HFF-Myc (cell line): ENCODE measurements at regions not wholly inside any gene's neighbourhood (a gene's known extent, or its start where the extent isn't known, plus 50 kb on each side); places are given as distances from the start of the nearest gene placed in this dataset.

Experiments used
- DNase-seq: peaks from one replicate; pipeline ENCODE4 v3.0.0-alpha.2; 2011; ENCODE audit warnings: low read depth; ENCODE audit errors: extremely low read depth
- H3K4me3 ChIP-seq: replicated peaks from 2 replicates; pipeline ENCODE4 v1.5.1; 2011; ENCODE audit warnings: low read depth, mild to moderate bottlenecking, control low read depth, low read length
- CTCF ChIP-seq: IDR thresholded peaks from 2 replicates; pipeline ENCODE4 v1.5.1; 2012; ENCODE audit warnings: mild to moderate bottlenecking, low read depth, low read length, control low read depth; ENCODE audit errors: missing control alignments

- TF ChIP-seq CTCF, result no peak
- no peak overlapping the region for H3K4me3 ChIP-seq
- no peak for DNase-seq
These were observed 986.9 kb upstream of the ARRDC3 start for GRCh38 chr5:92370032-92370431.

- no peak for DNase-seq
- H3K4me3 ChIP-seq, result no peak overlapping the region
- no peak for TF ChIP-seq CTCF
These were observed 986.5 kb upstream of the ARRDC3 start for GRCh38 chr5:92369587-92369986.

- H3K4me3 ChIP-seq, result no peak overlapping the region
- TF ChIP-seq CTCF, result no peak
- DNase-seq, result no peak
These were observed 982.0 kb upstream of the ARRDC3 start for GRCh38 chr5:92364986-92365550.

- H3K4me3 ChIP-seq, result no peak overlapping the region
- no peak for TF ChIP-seq CTCF
- DNase-seq, result no peak
These were observed 970.3 kb upstream of the ARRDC3 start for GRCh38 chr5:92353107-92354030.

GRCh38 chr5:92337772-92338234 lies 954.7 kb upstream of the ARRDC3 start:
- no peak for TF ChIP-seq CTCF
- DNase-seq, result no peak
- H3K4me3 ChIP-seq, result no peak overlapping the region

- H3K4me3 ChIP-seq, result no peak overlapping the region
- no peak for TF ChIP-seq CTCF
- no peak for DNase-seq
These were observed 948.9 kb upstream of the ARRDC3 start for GRCh38 chr5:92332039-92332438.
